Esophagus squamous epithelium (tissue), 5 donors: ENCODE measurements at regions not wholly inside any gene's neighbourhood (a gene's known extent, or its start where the extent isn't known, plus 50 kb on each side); places are given as distances from the start of the nearest gene placed in this dataset.

ENCODE experiments used
- DNase-seq: peaks from one replicate; lab custom pipeline; 2025; lab: John Stamatoyannopoulos, UW
- H3K27ac ChIP-seq, 4 donors: fragments of 200-600 bp; sonication (generic); one replicate each; pipeline ENCODE4 v1.5.1; 2016 to 2019; ENCODE audit warnings: mild to moderate bottlenecking in 1 of 4
- H3K27me3 ChIP-seq, 4 donors: fragments of 200-600 bp; sonication (generic); 1 replicate in 3 of 4; 2 replicates in 1 of 4; pipeline versions ENCODE4 v1.5.1 to v1.6.0; 2017 to 2021; ENCODE audit warnings: antibody characterized with exemption in 1 of 4
- H3K36me3 ChIP-seq, 3 donors: fragments of 200-600 bp; sonication (generic); one replicate each; pipeline ENCODE4 v1.5.1; 2016 to 2019
- H3K4me1 ChIP-seq, 3 donors: fragments of 200-600 bp; sonication (generic); one replicate each; pipeline ENCODE4 v1.5.1; 2017 to 2019
- H3K4me3 ChIP-seq, 4 donors: fragments of 200-600 bp; sonication (generic); 1 replicate in 3 of 4; 2 replicates in 1 of 4; pipeline ENCODE4 v1.5.1; 2016 to 2019; ENCODE audit warnings: mild to moderate bottlenecking in 2 of 4, moderate library complexity in 1 of 4
- H3K9me3 ChIP-seq, 3 donors: fragments of 200-600 bp; sonication (generic); one replicate each; pipeline ENCODE4 v1.5.1; 2016 to 2019
- POLR2A ChIP-seq, 4 donors: fragments of 450-650 bp; IDR thresholded peaks; one replicate each; pipeline ENCODE4 v1.6.1; 2017; ENCODE audit warnings: antibody characterized with exemption in 4 of 4, mild to moderate bottlenecking in 4 of 4, moderate library complexity in 3 of 4
- WGBS, 2 donors: methylation state at CpG; one replicate each; pipeline ENCODE4 v1.1.5; 2018; 5-methylcytosine and 5-hydroxymethylcytosine counted together
- intact Hi-C: fragments of 100-400 bp; cut with DNase I; formaldehyde crosslinking; loops from one replicate; pipeline ENCODE4 v1.15.0; 2022
- TF ChIP-seq, protein P1 (sequence below), 6 experiments: fragments of 450-650 bp in 4 of 6; fragments of 200-600 bp in 2 of 6; sonication (generic) in 2 of 6; IDR thresholded peaks; one replicate each; pipeline ENCODE4 v1.5.1; 2016 to 2019; ENCODE audit warnings: antibody characterized with exemption in 6 of 6, mild to moderate bottlenecking in 4 of 6, moderate library complexity in 4 of 6
- donor health status: DM: yes; HTN: yes; CAD: no.

DNA sequence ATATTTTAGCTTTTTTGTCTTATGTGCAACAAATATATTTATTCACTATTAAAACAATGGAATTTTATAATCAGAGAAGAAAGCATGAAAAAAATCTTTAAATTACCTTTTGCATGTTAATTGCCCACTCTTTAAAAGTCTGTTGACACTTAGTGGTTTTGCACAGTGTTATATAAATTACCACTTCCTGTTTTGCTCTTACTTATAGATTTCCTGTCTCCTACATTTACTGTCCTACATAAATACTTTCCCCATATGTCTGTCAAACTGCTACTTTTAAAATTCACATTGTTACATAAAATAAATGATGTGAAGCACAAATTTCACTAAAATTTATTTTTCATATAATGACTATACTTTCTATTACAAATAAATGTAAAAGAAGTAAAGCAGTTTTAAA lies 161.1 kb upstream of the NDST4 start:
- no peak for DNase-seq
- no peaks in the 10 kb centered on the region for H3K36me3 ChIP-seq
- no peaks in the 10 kb centered on the region for H3K27me3 ChIP-seq
- no peaks in the 10 kb centered on the region for H3K9me3 ChIP-seq
- TF ChIP-seq POLR2A (IDR thresholded peaks at IDR 0.05) = no peak
- TF ChIP-seq, protein P1, sequence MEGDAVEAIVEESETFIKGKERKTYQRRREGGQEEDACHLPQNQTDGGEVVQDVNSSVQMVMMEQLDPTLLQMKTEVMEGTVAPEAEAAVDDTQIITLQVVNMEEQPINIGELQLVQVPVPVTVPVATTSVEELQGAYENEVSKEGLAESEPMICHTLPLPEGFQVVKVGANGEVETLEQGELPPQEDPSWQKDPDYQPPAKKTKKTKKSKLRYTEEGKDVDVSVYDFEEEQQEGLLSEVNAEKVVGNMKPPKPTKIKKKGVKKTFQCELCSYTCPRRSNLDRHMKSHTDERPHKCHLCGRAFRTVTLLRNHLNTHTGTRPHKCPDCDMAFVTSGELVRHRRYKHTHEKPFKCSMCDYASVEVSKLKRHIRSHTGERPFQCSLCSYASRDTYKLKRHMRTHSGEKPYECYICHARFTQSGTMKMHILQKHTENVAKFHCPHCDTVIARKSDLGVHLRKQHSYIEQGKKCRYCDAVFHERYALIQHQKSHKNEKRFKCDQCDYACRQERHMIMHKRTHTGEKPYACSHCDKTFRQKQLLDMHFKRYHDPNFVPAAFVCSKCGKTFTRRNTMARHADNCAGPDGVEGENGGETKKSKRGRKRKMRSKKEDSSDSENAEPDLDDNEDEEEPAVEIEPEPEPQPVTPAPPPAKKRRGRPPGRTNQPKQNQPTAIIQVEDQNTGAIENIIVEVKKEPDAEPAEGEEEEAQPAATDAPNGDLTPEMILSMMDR (IDR thresholded peaks at IDR 0.05) = no peak
- no peak overlapping the region for H3K4me3 ChIP-seq
- no peak overlapping the region for H3K27ac ChIP-seq
- intact Hi-C loops = no loop called here
- no peaks in the 10 kb centered on the region for H3K4me1 ChIP-seq

DNA sequence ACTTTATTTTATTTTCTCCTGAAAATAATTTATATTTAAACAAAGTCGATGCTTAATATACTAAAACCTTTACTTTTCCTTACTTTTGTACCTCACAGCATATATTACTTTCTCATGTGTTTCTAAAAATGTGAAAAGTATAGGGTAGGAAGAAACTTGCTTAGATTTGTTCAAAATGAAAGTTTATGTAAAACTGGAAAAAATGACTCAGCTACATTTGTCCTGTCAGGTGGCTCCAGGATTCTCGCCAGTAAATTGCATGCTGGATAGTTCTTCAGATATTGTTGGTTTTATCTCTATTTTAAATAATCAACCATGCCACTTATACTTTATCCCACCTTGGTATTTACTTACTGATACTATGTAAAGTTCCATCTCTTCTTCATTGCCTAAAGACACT lies 159.2 kb upstream of the NDST4 start:
- Histone ChIP-seq H3K36me3 (no peaks in the 10 kb centered on the region), H3K4me3 (no peak overlapping the region), H3K4me1 (no peaks in the 10 kb centered on the region), H3K27me3 (no peaks in the 10 kb centered on the region), H3K9me3 (no peaks in the 10 kb centered on the region), H3K27ac (no peak overlapping the region)
- intact Hi-C loops = no loop called here
- WGBS, 2 donors = 72 to 75% methylated on average over 2 of the region's 2 CpGs
- no peak for DNase-seq
- TF ChIP-seq, protein P1 (IDR thresholded peaks at IDR 0.05) = no peak
- TF ChIP-seq POLR2A (IDR thresholded peaks at IDR 0.05) = no peak

DNA sequence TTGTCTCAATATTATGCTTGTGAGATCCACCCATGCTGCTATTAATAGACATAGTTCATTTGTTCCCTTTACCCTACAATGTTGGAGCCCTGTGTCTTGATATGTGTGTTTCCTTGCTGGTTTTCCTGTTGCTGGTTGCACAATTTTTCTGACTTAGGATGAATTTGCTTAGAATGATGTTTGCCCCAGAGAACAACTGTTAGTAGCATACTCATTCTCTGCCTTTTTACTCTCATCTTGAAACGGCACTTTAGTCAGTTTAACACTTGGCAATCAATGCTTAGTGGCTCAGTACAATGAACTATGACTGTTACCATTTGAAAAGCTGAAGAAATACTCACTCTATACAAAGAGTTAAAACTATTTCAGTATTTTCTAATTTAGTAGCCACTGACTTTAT lies 158.8 kb upstream of the NDST4 start:
- TF ChIP-seq, protein P1 (IDR thresholded peaks at IDR 0.05) = no peak
- no peak for TF ChIP-seq POLR2A (IDR thresholded peaks at IDR 0.05)
- no peak overlapping the region for H3K27ac ChIP-seq
- DNase-seq = no peak
- H3K4me1 ChIP-seq = no peaks in the 10 kb centered on the region
- intact Hi-C loops = no loop called here
- no peaks in the 10 kb centered on the region for H3K36me3 ChIP-seq
- 43 to 57% methylated on average over 1 of the region's 1 CpG for WGBS, 2 donors
- no peak overlapping the region for H3K4me3 ChIP-seq
- H3K27me3 ChIP-seq = no peaks in the 10 kb centered on the region
- no peaks in the 10 kb centered on the region for H3K9me3 ChIP-seq

DNA sequence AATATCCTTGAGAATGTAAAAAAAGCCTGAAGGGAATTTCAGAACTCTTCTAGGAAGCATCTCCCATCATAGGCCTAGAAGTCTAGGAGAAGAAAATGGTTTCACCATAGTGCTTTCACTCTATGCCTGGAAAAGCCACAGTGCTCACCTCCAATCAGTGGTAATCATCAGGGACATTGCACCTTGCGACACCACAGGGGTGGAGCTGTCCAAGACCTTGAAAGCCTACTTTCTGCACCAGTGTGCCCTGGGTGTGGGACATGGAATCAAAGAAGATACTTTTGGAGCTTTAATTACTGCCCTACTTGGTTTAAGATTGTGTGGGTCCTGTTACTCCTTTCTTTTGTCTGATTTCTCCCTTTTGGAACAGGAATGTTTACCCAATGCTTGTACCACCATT lies 146.8 kb upstream of the NDST4 start:
- WGBS, 2 donors = 67 to 73% methylated on average over 1 of the region's 1 CpG
- no peak overlapping the region for H3K4me3 ChIP-seq
- TF ChIP-seq, protein P1 (IDR thresholded peaks at IDR 0.05) = no peak
- no peak for TF ChIP-seq POLR2A (IDR thresholded peaks at IDR 0.05)
- no peaks in the 10 kb centered on the region for H3K27me3 ChIP-seq
- no peak overlapping the region for H3K27ac ChIP-seq
- no peak for DNase-seq
- H3K9me3 ChIP-seq = no peaks in the 10 kb centered on the region
- H3K4me1 ChIP-seq = no peaks in the 10 kb centered on the region
- intact Hi-C loops = no loop called here
- no peaks in the 10 kb centered on the region for H3K36me3 ChIP-seq

DNA sequence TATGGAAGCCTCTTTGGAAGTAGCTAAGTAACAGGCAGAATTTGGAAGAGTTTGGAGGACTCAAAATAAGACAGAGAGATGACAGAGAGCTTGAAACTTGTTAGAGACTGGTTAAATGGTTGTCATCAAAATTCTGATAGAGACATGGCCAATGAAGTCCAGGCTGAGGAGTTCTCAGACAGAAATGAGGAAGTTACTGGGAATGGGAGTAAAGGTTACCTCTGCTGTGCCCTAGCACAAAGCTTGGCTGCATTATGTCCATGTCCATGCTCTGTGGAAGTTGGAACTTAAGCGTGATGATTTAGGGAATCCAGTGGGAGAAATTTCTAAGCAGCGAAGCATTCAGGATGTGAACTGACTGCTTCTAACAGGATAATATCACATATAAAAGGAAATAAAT lies 146.2 kb upstream of the NDST4 start:
- 82 to 85% methylated on average over 2 of the region's 2 CpGs for WGBS, 2 donors
- Histone ChIP-seq H3K4me1 (no peaks in the 10 kb centered on the region), H3K4me3 (no peak overlapping the region), H3K27me3 (no peaks in the 10 kb centered on the region), H3K9me3 (no peaks in the 10 kb centered on the region), H3K36me3 (no peaks in the 10 kb centered on the region), H3K27ac (no peak overlapping the region)
- intact Hi-C loops = no loop called here
- no peak for TF ChIP-seq POLR2A (IDR thresholded peaks at IDR 0.05)
- TF ChIP-seq, protein P1 (IDR thresholded peaks at IDR 0.05) = no peak
- no peak for DNase-seq
